ENCODE measurements at regions not wholly inside any gene's neighbourhood (a gene's known extent, or its start where the extent isn't known, plus 50 kb on each side); places are given as distances from the start of the nearest gene placed in this dataset.

DNA sequence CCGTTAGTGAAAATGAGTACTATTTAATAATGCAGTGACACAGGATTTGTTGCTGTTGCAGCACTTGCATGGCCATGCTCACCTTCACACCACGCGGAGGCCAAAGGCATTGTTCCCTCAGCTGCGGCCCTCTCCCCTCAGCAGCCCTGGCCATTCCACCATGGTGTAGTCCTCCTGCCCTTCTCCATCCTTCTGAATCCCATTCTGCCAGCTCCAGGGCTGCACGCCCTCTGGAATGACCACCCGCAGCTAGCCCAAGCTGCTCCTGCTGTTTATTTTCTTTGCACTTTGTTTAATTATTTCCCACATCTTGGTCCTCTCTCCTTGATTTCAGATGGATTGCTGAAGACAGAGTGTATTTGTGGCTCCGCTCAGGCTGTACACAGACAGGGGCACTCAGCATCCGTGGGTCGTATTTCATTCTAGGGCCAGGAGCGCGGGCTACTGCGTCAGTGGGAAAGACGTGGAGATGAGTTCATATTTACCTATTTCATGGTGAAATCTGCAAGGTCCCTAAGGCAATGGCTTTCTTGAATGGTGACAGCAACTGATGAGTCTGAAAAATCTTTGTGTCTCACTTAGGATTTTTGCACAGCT is 81.4 kb upstream of the DUSP22 start:
- no peak for DNase-seq

DNA sequence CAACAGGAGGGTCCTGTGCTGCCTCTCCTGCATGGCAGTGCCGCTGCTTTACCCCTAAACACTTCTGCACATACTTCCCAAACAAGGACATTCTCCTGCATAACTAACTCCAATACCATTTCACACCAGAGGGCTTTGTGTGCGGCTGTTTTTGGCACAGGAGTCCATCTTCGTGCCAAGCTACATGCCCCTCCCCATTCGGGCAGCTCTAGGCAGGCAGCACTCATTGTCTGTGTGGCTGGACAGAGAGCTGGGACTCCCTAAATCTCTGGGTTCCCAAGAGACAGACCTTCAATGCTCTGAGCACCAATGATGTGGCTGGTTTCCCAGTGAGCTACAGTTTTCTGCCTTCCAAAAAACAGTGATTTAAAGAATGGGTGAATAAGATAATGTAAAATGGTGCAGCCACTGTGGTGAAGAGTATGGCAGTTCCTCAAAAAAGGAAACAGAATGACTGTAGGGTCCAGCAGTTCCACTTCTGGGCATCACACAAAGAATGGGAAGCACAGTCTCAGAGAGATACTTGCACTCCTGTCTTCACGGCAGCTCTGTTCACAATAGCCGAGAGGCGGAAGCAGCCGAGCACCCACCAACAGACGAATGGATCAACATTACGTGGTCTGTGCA is 80.3 kb upstream of the DUSP22 start:
- DNase-seq = no peak

DNA sequence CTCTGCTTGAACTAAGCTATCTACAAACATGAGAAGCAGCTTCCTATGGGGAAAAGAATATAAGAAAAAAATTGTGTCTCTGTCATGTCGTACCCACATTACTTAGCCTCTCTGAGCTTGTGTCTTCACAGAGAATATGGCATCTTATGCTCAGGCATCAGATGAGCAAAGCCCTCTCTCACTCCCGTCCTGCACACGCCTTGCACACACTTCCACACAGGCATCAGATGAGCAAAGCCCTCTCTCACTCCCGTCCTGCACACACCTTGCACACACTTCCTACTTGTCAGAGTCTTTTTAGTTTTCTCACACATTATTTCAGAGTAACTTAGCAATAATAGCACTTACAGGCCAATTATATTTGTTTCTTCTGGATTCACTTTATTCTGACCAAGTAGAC is 79.0 kb upstream of the DUSP22 start:
- DNase-seq = no peak

DNA sequence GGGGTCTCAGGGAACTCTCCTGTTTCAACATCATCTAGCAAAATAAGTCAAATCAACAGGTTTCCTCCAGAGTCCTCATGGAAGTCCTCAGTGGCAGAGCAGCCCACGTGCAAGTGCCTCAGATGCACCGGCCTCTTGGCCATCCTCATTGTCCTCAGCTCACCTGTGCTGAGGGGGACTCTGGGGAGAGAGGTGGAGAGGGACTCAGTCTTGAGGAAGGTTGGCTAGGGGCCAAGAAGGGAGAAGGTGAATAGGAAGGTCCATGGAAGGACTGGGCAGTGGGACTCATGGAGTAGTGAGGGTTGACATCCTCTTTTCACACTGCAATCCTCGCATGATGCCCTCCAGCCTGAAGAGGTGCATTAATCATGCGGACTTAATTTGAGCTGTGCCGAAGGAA is 77.9 kb upstream of the DUSP22 start:
- DNase-seq = no peak

DNA sequence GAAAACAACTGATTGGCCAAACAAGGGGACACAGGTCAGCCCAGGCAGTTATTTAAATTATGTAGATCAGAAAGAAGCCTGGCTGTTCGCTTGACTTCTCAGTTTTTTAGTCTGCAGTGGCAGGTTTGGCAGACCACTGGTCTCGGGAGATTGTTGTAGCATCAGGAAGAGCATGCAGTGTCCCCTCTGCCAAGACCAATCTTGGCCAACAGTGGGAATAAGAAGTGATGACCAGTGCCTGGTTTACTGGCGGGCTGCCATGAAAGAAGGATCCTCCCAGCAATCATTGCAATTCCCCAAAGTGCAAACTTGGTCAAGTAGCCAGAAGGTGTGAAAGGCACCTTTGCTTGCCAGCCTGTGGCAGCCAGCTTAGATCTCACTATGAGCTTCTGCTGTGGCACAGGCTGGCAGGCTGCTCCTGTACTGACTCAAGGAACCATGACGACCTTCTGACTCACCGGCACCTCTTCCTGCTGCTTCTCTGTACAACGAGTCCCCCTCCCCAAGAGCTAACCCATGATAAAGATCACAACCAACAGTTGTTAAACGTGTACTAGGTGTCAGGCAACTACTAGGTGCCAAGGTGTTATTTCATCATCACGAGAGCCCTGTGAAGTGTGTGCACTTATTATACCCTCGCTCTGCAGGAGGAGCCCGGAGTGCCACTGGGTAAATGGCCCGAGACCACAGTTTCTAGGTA is 76.8 kb upstream of the DUSP22 start:
- DNase-seq = peak; percentile 79

DNA sequence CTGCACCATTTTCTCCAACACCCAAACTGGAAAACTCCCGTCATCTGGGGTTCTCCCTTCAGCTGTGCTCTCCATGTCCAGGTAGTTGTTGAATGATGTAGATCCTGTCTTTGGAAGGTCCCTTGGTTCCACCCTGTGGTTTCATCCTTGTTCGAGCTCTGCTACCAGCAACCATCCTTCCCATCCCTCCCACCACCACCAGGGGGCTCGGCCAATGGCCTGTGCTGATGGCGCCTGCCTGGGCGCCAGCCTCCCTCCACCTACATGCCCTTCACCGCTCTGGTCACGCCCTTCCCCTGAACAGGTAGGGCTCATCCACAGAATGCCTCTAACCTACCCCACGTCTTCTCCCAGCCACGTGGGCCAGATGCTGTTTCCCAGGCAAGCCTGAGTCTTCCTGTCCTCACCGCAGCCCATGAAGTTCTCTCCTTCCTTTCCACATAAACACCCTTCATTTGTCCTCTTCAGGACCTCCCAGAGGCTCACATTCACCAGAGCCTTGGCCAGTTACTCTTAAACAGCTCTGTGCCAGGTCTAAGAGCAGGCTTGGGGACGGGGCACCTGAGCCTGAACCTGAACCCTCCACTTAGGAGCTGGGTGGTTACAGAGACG is 75.1 kb upstream of the DUSP22 start:
- no peak for DNase-seq

DNA sequence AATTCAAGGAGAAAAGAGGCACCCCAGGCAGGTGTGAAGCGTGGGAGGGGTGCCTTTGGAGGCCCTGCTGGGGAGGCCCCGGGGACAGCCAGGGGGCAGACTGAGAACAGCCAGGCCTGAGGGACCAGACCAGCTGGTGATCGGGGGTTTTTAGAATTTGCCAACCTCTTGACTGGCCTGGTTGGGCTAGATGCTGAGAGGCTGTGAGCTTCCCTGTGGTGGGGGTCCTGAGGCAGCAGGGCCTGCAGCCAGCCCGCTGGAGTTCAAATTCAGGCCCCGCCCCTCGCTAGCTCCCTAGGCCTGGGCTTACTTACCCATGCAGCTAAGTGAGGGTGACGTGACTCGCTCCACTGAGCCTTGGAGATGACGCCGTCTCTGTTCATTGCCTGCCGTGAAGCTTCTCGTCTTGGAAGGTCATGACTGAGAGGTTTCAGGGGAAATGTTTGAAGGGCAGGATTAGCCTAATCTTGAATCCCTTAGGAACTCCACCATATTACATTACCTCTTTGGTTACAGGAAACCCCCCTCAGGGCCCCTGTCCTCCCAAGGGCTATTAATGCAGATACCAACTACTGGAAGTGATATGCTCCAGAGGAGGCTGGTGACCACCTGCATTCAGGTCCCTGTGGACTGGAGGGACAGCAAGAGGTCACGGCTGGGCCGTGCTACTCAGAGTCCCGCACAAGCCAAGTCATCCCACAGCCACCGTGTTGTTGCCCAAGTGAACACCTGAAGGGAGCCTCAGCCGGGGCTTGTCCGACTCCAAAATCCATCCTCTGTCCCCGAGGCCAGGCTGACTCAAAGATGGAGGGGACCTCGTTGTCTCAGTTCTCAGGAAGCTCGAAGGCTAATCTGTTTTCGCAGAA is 73.9 kb upstream of the DUSP22 start:
- DNase-seq = no peak

DNA sequence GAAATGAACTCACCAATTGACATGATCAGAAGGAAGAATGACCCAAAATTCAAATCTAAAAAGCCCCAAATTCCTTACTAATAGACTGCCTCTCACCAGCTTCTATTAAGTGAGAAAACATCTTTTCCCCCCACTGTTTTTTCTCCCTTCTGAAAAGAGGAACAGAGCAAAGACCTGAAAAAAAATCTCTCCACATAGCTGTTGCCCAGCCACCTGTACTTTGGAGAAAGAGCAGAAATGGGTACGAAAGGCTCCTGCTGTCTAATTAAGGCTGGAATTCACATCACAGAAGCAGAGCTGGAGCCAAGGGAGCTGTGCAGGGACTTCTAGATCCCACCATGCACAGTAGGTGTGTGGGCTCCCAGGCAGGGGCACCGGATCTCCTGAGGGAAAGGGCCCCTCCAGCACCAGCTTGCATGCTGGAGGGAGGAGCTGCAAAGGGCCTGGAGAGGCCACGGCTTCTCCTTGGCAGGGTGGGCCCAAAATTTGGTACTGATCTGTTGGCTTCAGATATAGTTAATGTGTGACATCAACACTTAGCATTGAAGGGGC is 73.2 kb upstream of the DUSP22 start:
- DNase-seq = no peak

DNA sequence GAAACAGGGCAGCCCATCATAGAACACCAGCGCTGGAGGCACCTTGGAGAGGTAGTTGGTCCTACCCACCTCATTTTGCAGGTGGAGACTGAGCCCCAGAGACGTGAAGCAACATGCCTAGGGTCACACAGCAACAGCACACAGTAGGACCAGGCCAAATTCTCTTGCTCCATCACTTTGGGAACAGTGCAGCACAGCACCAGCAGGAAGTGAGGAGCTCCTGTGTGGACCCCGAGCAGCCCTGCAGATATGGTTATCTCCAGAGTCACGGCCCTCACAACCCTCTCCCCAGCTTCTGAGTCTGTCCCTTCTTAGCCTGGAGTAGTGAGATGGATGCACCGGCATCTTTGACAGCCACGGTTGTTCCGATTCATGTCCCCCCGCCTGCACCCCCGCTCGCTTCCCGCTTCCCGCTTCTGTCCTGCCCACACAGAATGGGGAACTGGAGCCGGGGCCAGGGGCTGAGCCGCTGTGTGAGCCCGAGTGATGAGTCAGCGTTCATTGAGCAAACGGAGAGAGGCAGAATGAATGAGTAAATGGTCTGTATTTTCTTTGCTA is 72.6 kb upstream of the DUSP22 start:
- DNase-seq = no peak

DNA sequence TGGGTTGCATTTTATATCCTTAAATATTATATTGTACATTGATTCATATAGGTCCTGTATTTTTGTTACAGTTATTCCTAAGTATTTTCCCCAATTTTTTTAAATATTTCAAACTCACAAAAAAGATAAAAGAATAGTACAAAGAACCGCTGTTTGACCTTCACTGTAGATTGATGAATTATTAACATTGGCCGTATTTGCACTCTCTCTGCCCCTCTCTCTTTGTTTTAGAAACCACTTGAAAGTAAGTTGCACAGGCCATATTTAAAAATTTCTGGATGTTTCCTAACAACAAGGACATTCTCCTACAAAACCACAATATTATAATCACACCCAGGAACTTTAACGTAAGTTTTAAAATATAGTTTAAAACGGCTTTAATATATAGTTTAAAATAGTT is 72.0 kb upstream of the DUSP22 start:
- no peak for DNase-seq

DNA sequence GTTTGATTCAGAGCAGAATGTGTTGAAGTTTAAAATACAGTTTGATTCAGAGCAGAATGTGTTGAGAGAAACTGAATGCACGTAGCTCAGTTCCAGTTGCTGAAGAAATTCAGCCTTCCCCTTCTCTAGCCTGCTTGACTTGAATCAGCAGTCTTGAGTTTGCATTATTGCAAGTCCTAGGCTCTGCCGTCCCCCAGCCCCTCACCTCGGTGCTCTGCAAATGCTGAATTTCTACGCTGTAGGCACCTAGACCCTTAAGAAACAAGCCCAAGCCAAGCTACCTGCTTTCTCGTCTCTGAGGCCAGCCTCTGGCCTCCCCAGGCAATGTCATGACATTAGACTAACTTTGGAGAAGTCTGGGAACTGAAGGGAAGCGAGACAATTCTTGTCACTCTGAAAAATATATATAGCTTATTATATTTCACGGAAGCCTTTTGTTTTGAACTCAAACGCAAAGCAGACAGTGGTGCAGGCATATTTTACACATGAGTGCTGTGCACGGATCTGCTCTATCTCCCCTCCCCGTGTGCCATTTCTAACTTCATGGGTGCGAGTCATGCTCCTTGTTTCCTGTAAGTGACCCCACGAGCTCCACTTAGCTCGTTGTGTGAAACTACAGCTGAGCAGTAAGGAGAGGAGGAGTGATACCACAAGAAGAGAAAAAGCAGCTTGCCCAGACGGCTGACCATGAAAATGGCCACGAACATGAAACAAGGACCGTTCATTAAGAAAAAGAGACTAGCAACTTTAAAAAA is 71.4 kb upstream of the DUSP22 start:
- DNase-seq = no peak

DNA sequence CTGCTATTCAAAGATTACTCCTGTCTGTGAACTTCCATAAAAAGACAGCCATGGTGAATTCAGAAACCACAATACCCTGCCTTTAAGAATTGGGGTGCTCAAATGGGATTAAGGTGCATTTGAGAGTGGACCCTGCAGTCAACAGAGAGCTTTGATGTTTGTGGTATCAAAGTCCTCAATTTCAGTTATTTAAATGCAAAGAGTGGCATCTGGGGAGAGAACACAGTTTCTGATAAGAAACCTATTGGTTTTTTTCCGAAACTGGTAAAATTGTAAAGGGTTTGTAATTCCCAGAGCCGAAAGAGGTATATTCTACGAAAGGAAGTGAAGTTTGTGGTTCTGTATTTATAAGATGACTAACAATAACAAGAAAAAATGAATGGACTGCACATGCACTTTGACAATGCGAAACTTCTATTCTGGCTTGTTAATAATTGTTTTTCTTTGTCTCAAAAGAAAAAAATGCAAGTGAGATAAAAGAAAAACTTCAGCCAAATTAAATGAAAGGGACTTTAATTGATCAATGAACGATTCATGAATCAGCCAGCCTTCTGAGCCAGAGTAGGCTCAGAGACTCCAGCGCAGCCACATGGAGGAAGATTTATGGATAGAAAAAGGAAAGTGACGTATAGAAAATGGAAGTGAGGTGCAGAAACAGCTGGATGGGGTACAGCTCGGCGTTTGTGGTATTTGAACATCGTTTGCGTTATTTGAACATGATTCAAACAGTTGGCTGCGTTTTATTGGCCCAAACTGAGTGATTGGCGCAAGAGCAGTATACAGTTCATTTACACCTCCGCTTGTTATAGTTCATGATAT is 70.5 kb upstream of the DUSP22 start:
- no peak for DNase-seq

DNA sequence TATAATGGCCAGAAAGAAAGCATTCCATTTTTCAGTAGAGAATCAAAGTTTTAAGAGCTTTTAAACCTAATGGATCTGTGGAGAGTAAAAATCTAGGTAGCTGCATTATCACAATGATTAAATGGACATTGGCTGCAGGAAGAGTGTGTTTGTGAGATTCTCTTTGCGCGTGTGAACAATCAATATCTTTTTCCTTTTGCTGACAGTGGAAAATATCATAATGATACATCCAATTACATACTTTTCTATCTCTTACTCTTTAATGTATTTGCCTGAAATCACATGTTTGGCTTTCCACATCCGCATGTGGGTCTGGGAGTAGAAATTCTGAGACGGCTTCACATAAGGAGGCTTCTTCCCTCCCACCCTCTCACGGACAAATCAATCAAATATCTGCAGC is 69.8 kb upstream of the DUSP22 start:
- DNase-seq = no peak

DNA sequence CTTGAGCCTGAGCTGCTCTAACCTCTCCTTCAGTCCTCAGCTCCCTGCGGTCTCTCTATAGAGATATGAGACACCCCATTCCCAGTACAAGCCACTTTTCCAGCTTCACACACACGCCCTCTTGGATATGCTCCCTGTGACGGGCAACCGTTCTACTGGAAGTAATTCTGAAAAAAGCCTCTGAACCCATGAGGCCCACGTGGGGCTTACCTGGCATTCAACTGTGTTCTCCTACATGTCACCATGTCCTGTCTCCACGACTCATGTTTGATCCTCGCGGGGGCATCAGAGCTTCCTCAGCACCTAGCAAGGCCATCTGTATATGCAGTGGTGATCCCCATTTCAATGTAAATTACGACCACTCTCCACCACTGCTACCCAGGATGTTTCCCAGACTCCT is 69.2 kb upstream of the DUSP22 start:
- DNase-seq = no peak

DNA sequence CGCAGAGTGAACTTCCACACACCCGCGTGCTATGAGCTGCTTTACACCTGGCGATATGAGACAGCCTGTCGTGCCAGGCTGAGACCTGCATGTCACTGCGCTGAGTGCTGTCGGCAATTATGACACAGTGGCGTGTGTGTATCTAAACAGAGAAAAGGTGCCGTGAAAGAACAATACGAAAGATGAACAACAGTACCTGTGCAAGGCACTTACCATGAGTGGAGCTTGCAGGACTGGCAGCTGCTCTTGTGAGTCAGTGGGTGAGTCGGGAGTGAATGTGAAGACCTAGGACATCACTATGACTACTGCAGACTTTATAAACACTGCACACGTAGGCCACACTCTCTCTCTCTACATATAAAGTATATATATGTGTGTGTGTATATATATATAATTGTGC is 68.5 kb upstream of the DUSP22 start:
- no peak for DNase-seq

DNA sequence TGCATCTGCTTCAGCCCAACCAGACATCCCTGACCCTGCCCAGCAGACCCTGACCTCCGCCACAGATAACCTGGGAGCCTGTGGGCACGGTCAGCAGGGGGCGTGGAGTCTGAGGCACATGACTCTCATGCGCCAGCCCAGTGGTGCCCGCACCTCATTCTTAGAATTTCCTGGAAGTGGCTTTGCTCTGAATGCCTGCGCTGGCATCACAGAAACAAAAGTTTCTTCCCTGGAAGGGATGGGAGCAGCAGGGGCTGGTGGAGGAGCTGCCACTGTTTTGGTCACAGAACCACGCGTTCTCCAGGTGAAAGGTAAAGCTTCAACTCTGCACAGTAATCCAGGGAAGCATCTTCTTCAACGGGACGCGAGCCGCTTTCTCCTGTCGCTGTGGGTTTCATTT is 67.9 kb upstream of the DUSP22 start:
- DNase-seq = peak; percentile 52

DNA sequence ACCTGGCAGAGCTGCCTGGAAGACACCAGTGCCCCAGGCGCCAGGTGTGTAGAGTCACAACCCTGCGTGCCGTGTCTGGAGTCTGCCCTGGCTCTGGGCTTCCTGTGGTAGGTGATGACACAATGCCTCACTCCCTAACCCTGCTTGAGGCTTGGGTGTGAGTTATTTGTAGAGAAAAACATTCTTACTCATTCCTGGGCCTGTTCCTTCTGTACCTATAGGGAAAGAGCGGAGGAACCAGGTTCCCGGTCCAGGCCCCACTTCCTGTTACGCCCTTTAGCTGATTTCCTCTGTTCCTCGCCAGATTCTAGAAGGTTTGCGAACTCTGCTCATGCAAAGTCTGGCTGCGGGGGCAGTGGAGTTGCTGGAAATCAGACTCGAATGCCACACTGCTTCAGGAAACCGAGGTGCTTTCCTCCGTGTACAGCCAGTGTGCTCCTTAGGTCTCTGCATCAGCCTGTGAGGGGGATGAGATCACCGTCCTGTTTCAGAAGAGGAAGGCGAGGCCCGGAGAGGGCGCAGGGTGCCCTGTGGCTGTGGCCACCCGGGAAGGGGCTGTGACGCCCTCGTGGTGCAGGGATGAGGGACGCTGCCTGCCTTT is 67.1 kb upstream of the DUSP22 start:
- peak; percentile 84 for DNase-seq

DNA sequence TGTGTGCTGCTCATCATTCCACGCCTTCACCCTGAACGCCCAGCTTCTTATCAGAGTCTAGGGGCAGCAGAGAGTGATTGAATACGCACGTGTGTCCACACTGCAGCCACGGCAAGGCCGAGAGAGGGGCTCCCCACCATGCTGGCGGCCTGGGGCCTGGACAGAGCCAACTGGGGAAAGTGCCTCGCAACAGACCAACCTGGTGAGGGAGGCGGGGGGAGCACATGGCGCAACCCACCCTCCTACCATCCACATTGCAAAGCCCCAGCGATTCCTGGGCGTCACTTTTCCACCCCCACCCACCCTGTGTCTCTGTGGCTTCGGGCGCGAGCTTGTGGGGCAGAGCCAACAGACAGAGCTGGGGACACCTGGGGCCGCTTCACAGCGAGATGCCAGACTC is 66.4 kb upstream of the DUSP22 start:
- no peak for DNase-seq

DNA sequence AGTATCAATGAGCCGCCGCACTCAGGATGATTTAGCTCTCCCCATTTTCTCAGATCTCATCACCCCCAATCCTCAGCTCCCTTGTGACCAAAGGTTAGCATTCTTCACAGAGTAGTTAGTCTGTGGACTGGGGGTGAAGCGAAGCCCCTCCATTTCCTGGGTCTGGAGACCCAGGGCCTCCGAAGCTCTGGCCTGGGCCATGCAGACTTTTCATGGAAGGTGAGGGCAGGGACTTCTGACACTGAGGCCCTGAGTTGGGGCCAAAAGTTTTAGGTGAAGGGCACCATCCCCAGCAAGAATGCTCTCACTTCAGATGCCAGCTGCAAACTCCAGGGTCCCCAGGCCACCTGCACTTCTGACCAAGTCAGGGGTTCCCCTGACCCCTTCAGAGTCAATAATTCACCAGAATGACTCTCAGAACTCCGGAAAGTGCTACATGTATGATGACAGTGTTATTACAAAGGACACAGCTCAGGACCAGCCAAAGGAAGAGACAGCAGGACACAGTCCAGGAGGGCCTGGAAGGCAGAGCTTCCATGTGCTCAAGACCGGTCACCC is 65.7 kb upstream of the DUSP22 start:
- no peak for DNase-seq
